ENCODE measurements at regions not wholly inside any gene's neighbourhood (a gene's known extent, or its start where the extent isn't known, plus 50 kb on each side); places are given as distances from the start of the nearest gene placed in this dataset.

DNA sequence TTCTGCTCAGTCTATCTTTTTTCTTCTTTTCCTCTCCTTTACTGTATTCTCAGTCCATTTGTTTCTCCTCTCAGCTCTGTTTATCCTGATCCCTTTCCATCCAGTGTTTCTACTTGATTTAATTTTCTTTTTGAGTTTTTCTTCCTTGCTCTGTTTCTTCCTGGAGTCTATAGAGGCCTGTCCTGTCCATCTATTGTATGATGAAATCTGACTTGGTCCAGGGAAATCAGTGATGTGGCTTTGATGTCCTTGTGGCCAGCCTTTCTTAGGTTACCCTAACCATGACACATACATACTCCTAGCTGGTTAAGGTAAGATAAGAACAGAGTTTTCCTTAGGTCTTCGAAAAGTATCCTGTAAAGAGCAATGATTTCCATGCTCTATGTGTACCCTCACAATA is 89.3 kb upstream of the LNX1 start:
- H3K36me3 ChIP-seq (ENCODE audit: control insufficient read depth, insufficient read depth, low read length), result no peaks in the 10 kb centered on the region
- no peak for DNase-seq (ENCODE audit: low read depth)
- TF ChIP-seq, protein P1, sequence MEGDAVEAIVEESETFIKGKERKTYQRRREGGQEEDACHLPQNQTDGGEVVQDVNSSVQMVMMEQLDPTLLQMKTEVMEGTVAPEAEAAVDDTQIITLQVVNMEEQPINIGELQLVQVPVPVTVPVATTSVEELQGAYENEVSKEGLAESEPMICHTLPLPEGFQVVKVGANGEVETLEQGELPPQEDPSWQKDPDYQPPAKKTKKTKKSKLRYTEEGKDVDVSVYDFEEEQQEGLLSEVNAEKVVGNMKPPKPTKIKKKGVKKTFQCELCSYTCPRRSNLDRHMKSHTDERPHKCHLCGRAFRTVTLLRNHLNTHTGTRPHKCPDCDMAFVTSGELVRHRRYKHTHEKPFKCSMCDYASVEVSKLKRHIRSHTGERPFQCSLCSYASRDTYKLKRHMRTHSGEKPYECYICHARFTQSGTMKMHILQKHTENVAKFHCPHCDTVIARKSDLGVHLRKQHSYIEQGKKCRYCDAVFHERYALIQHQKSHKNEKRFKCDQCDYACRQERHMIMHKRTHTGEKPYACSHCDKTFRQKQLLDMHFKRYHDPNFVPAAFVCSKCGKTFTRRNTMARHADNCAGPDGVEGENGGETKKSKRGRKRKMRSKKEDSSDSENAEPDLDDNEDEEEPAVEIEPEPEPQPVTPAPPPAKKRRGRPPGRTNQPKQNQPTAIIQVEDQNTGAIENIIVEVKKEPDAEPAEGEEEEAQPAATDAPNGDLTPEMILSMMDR (IDR thresholded peaks at IDR 0.05; ENCODE audit: insufficient read depth, low read length, poor library complexity, severe bottlenecking), result no peak
- H3K4me3 ChIP-seq (ENCODE audit: low read depth, low read length), result no peak overlapping the region
- H3K27me3 ChIP-seq (ENCODE audit: control insufficient read depth, insufficient read depth, low read length), result no peaks in the 10 kb centered on the region

DNA sequence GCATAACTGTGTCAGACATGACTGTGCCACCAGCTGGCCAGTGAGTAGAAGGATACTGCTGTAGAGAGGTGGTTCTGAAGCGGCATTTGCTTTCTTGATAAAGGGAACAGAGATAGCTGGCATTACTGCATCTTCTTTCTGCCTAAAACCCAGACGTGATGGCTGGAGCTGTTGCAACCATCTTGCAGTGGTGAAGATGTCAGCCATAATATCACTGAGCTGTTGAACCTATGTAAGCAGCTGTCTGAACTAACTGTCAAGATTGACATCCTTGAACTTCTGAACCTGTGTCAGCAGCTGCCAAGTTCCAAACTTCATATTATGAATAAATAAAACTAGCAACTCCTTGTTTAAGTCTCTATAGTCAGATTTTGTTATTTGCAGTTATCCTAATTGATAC is 88.9 kb upstream of the LNX1 start:
- TF ChIP-seq, protein P1 (IDR thresholded peaks at IDR 0.05; ENCODE audit: insufficient read depth, low read length, poor library complexity, severe bottlenecking), result no peak
- Histone ChIP-seq H3K4me3 (ENCODE audit: low read depth, low read length) (no peak overlapping the region), H3K27me3 (ENCODE audit: control insufficient read depth, insufficient read depth, low read length) (no peaks in the 10 kb centered on the region), H3K36me3 (ENCODE audit: control insufficient read depth, insufficient read depth, low read length) (no peaks in the 10 kb centered on the region)
- DNase-seq (ENCODE audit: low read depth), result no peak

DNA sequence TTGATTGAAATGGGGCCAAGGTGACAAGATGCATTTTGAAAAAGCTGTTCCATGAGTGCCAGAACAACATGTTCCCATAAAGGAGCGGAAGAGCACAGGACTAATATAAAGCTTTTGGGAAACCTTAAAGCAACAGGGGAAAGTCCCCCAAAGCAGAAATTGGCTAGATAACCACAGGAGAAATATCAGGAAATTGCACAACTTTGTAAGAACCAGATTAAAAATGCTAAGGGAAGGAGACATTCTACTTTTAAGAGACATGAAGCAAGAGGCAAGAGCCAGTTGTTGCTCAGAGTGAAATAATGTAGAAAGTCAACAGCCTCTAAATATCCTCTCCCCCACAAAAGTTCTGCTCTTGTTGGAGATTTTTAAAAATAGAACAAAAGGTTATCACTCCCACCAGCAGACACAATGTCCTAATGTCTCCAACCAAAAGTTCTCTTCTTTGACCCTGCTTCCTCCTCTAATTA is 85.2 kb upstream of the LNX1 start:
- DNase-seq (ENCODE audit: low read depth), result no peak
- Histone ChIP-seq H3K36me3 (ENCODE audit: control insufficient read depth, insufficient read depth, low read length) (no peaks in the 10 kb centered on the region), H3K27me3 (ENCODE audit: control insufficient read depth, insufficient read depth, low read length) (no peaks in the 10 kb centered on the region), H3K4me3 (ENCODE audit: low read depth, low read length) (no peak overlapping the region)
- TF ChIP-seq, protein P1 (IDR thresholded peaks at IDR 0.05; ENCODE audit: insufficient read depth, low read length, poor library complexity, severe bottlenecking), result no peak

DNA sequence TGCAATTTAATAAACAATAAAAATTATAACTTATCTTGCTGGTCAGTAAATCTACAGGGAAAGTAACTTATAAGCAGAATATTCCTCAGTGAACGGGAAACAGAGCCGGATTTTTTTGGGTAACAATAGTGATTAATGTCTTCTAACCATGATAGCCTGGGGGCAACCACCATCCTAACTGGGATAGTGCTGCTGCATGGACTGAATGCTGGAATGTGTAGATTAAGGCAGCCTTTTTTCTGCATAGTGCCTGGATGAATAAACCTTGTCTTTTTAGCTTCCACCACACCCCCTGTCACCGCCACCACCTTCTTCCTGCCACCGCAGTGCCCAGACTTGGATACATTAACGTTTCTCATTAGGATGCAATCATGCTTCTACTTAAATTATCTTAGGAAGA is 83.6 kb upstream of the LNX1 start:
- Histone ChIP-seq H3K4me3 (ENCODE audit: low read depth, low read length) (no peak overlapping the region), H3K36me3 (ENCODE audit: control insufficient read depth, insufficient read depth, low read length) (no peaks in the 10 kb centered on the region), H3K27me3 (ENCODE audit: control insufficient read depth, insufficient read depth, low read length) (no peaks in the 10 kb centered on the region)
- DNase-seq (ENCODE audit: low read depth), result no peak
- TF ChIP-seq, protein P1 (IDR thresholded peaks at IDR 0.05; ENCODE audit: insufficient read depth, low read length, poor library complexity, severe bottlenecking), result no peak

DNA sequence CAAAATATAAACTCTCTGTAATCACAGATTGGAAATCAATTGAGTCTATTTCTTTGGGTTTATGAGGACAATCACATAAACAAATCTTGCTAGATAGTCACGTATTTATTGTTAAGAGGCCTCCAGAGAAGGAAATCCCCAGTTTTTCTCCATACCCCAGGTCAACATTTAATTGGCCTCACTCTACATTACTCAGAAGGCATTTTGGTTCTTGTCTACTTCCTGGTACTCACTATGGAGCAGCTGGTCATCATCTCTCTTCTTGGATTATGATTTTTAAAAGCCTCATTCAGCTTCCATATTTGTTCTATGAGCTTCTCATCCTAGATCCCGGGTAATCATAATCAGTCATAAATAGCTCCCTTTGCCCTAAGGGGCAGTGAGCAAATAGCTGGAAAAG is 81.6 kb upstream of the LNX1 start:
- DNase-seq (ENCODE audit: low read depth), result no peak
- no peak overlapping the region for H3K4me3 ChIP-seq (ENCODE audit: low read depth, low read length)
- H3K27me3 ChIP-seq (ENCODE audit: control insufficient read depth, insufficient read depth, low read length), result no peaks in the 10 kb centered on the region
- H3K36me3 ChIP-seq (ENCODE audit: control insufficient read depth, insufficient read depth, low read length), result no peaks in the 10 kb centered on the region
- TF ChIP-seq, protein P1 (IDR thresholded peaks at IDR 0.05; ENCODE audit: insufficient read depth, low read length, poor library complexity, severe bottlenecking), result no peak

DNA sequence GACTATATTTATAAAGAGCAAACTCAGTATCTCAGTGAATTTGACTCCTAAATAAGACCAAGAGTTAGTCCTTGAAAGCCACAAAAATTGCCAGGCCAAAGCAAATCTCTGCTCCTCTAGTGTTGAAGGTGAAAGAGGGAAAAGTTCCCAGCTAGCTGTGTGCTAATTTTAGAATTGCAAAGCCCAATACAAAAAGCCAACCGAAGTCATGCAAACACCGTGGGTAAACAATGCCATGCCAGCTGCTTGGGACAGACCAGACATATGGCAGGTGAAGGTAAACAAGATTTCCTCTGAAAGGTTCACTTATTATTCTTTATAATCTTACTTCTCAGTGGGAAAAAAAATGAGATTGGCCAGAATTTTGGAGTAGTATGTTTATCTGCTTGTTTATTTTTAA is 80.5 kb upstream of the LNX1 start:
- no peaks in the 10 kb centered on the region for H3K27me3 ChIP-seq (ENCODE audit: control insufficient read depth, insufficient read depth, low read length)
- H3K36me3 ChIP-seq (ENCODE audit: control insufficient read depth, insufficient read depth, low read length), result no peaks in the 10 kb centered on the region
- TF ChIP-seq, protein P1 (IDR thresholded peaks at IDR 0.05; ENCODE audit: insufficient read depth, low read length, poor library complexity, severe bottlenecking), result no peak
- no peak overlapping the region for H3K4me3 ChIP-seq (ENCODE audit: low read depth, low read length)
- DNase-seq (ENCODE audit: low read depth), result no peak
